ENCODE measurements at regions not wholly inside any gene's neighbourhood (a gene's known extent, or its start where the extent isn't known, plus 50 kb on each side); places are given as distances from the start of the nearest gene placed in this dataset.

DNA sequence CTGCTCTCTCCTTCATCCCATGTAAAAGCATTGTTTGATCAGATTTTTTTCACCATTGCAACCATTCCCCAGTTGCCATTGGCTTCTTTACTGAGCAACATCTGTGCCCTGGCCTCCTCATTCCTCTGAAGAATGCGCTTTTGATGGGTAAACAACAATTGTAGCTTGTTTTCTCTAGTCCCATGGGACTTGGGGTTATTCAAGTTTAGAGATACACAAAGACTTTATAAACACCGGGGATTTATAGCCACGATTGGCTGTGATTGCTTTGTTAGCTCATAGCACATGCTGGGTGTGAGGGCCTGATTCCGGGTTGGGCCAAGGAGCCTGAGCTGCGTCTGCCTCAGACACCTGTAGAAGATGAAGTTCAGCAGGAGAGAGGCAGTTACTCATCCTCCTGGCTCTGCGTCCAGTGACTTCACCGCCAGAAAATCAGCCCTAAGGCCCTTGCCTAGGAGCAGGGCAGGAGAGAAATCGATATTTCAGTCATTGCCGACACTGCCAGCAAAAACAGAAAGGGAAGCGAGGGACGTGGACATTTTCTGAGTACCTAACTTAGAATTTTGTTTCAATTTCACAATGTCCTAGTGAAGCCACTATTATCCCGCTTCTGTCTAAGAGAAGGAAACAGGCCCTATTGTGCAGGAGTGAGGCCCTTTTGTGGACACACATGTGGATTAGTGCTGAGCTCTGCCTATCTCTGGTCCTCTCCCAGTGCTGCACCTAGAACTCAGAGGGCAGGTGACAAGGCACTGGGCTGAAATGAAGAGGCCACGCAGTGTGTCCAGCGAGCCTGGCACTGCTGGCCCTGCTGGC is 159.8 kb upstream of the USP24 start:
- peak in 40 of 42 donors; percentile 13 to 84 (median 56) for DNase-seq

DNA sequence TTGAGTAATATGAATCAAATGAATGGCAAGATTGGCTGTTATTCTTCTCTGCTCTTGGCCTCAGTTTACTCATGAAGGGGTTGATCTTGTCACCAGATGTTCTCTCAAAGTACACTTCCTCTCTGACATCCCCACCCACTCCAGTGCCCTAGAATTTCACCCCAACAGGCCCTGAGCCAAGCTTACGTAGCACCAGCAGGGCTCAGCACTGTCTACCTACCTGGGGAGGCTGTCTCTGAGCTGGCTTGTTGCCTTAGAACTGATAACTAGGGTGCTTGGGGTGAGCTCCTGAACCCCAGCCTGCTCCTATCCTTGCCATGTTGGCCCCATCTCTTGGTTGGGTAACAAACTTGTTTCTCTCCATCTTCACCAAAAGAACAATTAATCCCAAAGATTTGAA is 159.1 kb upstream of the USP24 start:
- DNase-seq: peak in 6 of 42 donors; percentile 7 to 34 (median 18)
- intact Hi-C loops (cut with DNase I): loop anchor here (10.0 kb wide), 1 partner anchor 1211 kb away; no protein-coding TSS in a partner anchor

More for the DNA sequence above, 159.8 kb upstream of the USP24 start:
- intact Hi-C loops (cut with DNase I): loop anchor here (10.0 kb wide), 1 partner anchor 1210 kb away; no protein-coding TSS in a partner anchor

DNA sequence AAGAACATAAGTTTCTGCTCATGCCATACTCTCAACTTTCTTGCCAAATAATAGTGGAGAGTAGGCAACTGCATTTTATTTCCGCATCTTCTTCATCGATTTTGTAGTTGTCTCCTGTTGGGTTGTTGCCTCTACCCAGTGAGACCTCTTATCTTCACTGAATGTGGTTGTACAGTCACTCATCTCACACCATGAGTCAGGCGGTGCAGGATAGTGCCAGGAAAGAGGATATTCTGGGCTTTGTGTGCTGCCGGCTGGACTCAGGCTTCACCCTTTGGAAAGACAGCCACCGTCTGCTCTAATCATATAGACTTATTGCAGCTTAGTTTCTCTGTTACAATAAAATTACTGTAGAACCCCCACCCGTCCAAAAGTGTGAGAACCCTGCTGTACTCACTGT is 154.3 kb upstream of the USP24 start:
- no peak for DNase-seq
- intact Hi-C loops (cut with DNase I): no loop called here

DNA sequence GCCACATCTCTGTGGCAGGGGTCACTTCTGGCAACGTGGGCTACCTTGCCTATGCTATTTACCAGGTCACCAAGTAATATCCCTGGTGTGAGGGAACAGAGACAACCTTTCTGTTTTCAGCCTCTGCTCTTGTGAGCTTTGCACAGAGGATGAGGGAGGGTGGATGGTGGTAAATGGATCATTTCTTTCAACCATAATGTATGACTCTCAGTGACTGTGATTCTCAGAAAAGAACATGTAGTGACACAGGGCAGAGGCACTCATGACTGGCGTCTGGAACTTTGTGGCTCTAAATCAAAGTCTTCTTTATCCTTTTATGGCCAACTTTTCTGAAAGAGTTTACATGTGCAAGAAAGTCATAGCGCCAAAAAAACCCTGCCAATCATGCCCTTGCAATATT is 153.5 kb upstream of the USP24 start:
- DNase-seq: no peak
- intact Hi-C loops (cut with DNase I): no loop called here

DNA sequence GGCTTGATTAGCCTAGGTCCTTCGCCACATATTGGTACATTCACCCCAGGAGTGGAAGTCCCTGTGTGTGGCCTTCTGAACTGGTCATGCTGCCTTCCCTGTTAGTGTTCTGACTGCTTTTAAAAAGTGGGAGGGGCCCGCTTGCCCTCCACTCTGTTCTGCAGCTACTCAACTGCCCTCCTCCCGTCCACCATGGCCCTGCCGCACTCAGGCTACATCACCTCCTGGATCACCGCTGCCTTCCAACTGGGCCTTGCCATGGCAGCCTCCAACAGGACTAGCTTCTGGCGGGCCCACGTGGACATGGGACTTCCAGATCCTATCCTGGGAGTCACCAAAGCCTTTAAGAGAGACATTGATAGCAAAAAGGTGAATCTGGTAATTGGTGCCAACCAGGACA is 152.1 kb upstream of the USP24 start:
- no peak for DNase-seq
- intact Hi-C loops (cut with DNase I): no loop called here

DNA sequence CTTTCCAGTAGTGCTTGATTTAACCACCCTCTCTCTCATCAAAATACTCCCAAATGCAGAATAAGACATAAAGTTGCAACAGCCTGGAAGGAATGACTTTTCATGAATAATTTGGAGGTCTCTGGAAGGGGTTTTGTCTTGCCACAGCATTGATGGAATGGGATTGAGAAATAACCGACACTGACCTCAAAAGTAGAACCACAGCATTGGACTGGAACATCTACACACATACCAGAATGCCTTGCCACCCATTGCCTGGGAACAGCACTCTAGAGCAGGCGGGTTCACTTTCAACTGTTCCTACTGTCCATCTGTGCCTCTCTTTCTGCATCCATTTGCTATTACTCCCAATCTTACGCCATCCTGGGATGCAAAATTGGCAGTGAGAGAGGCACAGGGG is 149.1 kb upstream of the USP24 start:
- intact Hi-C loops (cut with DNase I): no loop called here
- DNase-seq: no peak

DNA sequence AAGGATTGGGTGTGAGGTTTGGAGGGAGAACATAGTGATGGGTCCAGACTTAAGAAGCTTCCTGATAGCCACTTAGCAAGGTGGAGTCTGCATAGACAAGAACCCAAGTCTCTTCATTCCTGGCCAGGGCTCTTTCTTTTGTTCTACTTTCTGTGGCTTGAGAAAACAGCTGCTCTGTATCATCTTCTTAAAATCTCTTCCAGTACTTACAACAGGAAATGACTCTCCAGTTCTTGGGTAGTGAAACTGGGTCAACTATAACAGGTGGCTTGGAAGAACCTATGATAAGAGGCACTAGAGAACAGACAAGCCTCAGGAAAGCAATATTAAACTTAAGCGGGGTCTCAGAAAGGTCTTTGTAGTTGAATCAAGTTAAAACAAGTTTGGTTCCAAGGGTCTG is 148.1 kb upstream of the USP24 start:
- DNase-seq: no peak
- intact Hi-C loops (cut with DNase I): no loop called here

DNA sequence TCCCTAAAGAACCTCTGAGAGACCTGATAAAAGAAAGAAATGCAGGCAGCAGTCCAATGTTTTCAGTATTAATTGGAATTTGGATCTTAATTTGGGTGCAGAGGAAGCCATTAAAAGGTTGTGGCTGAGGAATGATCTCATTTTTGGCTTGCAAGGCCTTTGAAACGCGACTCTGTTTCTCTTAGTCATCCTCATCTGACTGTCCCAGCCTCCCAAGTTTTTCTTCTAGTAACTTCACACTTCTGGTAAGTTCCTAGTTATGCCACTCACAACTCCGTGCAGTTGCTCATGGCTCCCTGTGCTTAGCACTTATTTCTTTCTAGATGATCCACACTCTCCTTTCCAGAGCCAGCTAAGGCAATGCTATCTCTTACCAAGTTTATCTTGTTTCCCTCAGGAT is 147.4 kb upstream of the USP24 start:
- DNase-seq: no peak
- intact Hi-C loops (cut with DNase I): no loop called here

DNA sequence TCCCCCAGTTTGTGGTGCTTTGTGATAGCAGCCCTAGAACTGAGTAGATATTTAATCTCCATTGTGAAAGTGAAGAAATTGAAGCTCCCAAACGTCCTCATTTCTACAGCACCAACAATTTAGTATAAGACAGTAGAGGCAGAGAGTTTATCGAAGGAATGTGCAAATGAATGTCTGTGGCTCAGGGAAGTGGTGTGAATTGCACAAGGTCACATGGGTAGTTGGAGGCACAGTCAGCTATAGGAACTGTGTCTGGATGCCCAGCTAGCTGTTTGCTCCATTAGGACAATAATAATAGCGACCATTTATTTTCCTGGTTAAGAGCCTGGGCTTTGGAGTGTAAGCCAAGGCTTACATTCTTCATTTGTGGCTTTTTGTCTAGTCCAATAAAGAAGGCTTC is 144.4 kb upstream of the USP24 start:
- DNase-seq: no peak
- intact Hi-C loops (cut with DNase I): no loop called here

DNA sequence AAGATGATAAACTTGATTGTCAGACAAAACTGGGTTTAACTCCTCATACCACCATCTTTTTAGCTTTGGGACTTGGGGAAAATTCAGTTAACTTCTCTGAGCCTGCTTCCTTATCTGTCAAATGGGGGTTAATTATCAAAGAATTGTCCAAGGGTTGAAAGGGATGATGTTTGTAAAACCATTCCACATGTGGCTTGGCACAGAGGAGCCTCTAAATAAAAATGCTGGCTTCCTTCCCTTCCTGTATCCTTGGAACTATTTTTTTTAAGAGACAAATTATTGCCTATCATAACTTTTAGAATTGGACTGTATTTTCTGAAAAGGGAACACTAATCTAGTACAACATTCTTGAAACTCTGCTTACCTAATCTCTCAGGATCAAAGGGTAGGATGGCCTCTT is 143.4 kb upstream of the USP24 start:
- intact Hi-C loops (cut with DNase I): no loop called here
- no peak for DNase-seq

DNA sequence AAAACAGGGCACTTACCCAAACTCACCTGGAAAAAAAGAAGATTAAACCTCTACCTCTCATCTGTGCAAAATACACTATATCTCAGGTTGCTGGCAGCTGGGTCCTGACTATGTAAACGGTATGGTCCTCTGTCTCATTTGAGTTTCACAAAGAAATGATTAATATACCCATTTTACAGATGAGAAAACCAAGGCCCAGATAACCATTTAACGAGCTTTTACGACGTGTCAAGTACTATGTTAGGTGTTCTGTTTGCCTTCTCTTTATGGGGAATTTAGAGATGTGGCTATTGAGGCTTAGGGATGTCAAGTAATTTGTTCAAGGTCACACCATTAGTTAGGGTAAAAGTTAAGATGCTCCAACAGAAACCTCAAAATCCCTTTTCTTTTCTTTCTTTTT is 140.4 kb upstream of the USP24 start:
- intact Hi-C loops (cut with DNase I): no loop called here
- no peak for DNase-seq

DNA sequence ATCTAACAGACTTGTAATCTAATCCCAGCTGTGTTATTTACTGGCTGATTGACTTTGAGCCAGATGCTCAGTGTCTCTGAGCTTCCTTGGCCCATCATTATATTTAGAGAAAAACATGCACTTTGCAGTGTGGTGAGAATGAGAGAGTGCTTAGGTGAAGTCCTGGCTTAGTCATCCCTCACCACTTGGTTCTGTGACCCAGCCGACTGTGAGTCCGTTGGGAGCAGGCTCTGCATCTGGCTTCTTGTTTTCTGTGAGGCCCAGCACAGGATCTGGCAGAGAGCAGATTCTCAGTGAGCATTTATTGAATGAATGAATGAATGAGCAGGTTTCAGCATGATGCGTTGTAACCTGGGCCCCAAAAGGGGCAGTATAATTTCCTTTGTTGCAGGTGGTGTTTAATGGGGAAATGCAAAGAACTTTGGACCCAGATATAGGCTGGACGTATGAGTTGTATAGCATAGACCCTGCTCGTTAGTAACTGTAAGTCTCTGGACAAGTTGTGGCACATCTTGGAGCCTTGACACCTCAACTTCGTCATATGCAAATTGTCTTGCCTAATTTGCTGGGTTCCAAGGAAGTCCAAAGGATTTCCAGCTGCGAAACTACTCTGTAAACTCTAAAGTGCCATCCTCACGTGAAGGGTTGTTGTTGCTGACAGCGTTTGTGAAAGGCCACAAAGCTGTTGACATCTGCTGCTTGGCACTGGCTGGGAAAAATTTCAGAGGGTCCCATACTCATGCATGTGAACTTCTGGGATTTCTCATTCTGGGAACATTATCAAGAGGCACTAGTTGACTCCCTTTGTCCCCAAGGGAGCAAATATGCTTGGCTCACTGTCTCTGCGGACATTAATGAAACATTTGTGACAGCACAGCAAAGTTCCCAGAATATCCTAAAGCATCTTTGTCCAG is 138.8 kb upstream of the USP24 start:
- intact Hi-C loops (cut with DNase I): no loop called here
- no peak for DNase-seq

DNA sequence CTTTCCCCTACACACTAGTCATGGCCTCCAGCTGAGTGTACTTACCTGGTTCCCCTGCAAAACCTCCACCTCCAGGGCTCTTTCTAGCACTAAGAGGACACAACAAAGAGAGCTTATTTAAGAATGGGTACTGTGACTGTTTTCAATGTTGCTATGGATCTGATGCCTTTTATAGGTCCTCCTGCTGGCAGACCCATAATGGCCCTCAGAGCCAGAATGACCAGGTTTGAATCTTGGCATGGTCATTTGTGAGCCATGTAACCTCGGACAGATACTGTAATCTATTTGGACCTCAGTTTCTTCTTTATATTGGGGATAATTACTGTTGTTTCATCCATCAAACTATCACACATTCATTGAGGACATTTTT is 137.6 kb upstream of the USP24 start:
- no peak for DNase-seq

DNA sequence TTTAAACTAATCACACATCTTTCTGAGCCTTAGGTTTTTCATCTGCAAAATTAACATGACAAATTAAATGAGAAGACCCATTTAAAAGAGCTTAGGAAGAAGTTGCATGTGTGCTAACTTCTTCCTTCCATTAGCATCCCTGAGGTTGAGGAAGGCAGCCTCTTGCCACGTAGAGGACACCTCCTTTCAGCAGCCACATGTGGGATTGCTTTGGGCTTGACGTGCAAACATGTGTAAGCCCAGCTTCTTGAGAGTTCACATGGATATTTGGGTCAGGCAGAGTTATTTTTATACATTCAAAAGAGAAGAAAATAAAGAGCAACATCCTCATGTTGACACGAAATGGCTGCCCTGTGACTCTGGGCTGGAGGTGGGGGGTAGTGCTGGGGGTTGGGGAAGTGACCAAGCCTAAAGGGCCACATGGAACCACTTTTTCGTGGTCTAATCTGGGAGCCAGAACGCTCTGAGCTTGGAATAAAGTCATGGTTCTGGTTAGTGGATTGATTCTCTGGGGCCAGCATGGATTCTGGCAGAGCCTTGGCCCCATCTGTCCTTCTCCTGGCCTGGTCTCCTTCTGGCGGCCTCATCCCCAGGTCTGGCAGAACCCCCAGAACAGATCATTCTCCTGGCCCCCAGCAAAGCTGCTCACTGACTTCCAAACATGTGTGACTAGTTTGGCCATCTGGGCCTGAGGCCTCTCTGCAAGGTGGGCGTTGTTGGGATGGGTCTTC is 137.1 kb upstream of the USP24 start:
- intact Hi-C loops (cut with DNase I): no loop called here
- DNase-seq: no peak

More for the DNA sequence above, 137.6 kb upstream of the USP24 start:
- intact Hi-C loops (cut with DNase I): no loop called here

DNA sequence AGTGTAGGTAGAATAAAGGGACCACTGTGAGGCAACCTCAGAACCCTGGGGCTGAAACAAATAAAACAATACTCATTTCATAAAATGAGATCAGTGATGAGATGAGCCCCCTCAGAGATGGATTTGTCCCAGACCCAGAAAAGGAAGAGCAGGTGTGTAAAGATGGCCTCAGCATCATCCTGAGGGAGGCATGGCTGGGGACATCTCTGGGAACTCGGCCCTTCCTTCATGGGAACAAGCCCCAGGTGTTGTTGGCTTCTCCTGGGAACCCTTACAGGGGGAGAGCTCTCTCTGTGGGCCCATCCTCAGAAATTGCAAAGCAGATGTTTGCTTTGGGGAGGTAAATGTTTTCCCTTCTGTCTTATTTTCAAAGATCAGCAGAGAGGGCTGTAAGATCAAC is 133.2 kb upstream of the USP24 start:
- DNase-seq: no peak
- intact Hi-C loops (cut with DNase I): no loop called here

DNA sequence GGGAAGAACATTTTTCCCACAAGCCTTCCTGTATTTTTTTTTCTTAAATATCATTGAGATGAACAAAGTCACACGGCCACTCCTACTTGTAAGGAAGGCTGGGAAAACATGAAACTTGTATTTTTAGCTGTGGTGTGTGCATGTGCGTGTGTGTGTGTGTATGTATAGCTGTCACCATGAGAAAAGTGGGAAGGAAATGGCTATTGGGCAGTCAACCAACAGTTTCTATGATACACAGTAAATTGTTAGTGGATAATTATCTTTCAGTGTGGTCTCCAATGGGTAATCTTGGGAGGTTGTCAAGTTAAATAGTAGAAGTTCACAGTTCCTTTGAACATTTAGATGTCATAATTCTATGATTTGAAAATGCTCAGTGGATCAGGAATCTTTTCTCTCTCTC is 132.7 kb upstream of the USP24 start:
- intact Hi-C loops (cut with DNase I): no loop called here
- no peak for DNase-seq

DNA sequence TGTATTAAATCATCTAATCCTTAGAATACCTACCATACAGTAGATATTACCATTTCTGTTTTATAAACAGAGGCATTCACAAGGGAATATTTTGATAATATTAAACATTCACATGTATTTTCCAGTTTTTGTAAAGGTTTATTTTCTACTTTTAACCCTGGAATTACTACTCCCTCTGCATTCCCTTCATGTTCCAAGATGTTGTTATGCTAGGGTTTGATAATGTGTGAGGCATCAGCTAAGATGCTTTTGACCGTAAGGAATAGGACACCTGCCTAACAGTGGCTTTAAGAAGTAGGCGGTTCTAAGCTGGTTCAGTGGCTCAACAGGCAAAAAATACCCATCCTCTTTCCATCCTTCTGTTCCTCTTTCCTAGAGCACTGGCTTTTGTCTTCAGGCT is 131.9 kb upstream of the USP24 start:
- DNase-seq: no peak
- intact Hi-C loops (cut with DNase I): no loop called here

DNA sequence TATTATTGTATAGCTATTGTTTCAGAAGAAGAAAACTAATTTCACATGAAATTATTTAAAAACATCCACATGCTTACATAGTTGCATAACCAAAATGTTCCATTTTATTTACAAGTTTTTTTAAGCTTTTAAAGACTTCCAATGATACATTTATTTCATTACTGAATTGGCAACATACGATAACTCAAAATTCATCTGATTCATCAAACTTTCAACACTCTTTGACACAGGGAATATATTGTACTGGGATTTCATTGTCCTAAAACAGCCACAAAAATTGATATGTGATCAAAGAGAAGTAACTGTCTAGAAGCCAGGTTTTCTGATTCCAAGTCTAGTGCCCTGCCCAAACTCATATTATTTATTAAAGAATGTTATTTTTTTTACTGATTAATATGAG is 131.4 kb upstream of the USP24 start:
- intact Hi-C loops (cut with DNase I): no loop called here

DNA sequence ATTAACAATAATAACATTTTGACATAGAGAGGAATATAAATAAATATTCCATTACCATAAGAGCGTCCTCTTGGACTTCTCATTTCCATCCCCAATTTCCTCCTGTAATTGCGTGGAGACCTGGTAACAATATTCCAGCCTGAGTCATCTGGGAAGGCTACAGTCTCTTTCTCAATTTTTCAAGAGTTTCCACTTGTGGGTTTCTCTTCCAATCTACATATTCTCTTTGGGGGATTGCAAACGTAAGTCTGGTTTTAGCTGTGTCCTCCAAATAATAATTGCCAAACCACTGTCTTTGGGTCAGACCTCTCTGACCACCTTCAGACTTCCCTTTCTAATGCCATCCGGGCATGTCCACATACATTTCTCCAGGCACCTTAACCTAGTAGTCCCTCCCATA is 124.5 kb upstream of the USP24 start:
- intact Hi-C loops (cut with DNase I): no loop called here

More for the DNA sequence above, 131.4 kb upstream of the USP24 start:
- no peak for DNase-seq

DNA sequence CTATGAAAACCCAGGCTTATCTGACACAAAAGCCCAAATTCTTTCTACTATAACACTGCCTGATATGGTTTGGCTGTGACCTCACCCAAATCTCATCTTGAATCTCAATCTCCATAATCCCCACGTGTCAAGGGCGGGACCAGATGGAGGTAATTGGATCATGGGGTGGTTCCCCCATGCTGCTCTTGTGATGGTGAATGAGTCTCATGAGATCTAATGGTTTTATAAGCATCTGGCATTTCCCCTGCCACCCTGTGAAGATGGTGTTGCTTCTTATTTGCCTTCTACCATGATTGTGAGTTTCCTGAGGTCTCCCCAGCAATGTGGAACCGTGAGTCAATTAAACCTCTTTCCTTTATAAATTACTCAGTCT is 123.3 kb upstream of the USP24 start:
- no peak for DNase-seq
- intact Hi-C loops (cut with DNase I): no loop called here

More for the DNA sequence above, 124.5 kb upstream of the USP24 start:
- no peak for DNase-seq
